GM19467 (cell line): ENCODE measurements at regions not wholly inside any gene's neighbourhood (a gene's known extent, or its start where the extent isn't known, plus 50 kb on each side); places are given as distances from the start of the nearest gene placed in this dataset.

ENCODE experiments used
- ATAC-seq: cut with Tn5 transposase; IDR thresholded peaks from one replicate; pipeline ENCODE4 v1.9.1; 2021; ENCODE audit warnings: mild to moderate bottlenecking, moderate library complexity; ENCODE audit not compliant: unreplicated experiment

- no peak for ATAC-seq
Observed at GRCh38 chr15:99507504-99508310, 58.1 kb upstream of the MEF2A start.

DNA sequence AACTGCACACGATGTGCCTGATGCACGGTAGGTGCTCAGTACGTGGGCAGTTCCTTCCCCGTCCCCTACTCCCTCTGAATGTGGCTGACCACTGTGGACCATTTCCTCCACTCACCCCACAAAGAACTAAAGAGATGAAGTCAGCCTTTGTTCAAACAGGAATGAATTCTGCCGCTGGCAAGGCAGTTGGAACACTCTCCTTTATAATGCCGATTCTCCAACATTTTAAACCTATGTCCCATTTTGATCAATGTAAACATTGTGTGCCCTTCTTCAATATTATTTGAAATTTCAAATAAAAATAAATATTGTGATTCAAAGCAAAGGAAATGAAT lies 57.5 kb upstream of the MEF2A start:
- ATAC-seq, result no peak

DNA sequence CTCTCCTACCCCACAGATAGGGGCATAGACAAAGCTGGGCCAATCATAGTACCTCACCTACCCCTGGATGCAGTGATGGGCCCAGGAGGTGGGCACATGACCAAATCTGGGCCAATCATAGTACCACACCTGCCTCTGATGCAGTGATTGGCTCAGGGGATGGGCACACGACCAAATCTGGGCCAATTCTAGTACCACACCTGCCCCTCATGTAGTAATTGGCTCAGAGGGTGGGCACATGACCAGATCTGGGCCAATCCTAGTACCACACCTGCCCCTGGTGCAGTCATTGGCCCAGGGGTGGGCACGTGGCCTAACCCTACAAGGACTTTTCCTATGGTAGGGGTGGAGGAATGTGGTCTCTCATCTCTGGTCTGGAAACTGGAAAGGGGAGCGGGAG lies 56.9 kb upstream of the MEF2A start:
- ATAC-seq, result no peak

DNA sequence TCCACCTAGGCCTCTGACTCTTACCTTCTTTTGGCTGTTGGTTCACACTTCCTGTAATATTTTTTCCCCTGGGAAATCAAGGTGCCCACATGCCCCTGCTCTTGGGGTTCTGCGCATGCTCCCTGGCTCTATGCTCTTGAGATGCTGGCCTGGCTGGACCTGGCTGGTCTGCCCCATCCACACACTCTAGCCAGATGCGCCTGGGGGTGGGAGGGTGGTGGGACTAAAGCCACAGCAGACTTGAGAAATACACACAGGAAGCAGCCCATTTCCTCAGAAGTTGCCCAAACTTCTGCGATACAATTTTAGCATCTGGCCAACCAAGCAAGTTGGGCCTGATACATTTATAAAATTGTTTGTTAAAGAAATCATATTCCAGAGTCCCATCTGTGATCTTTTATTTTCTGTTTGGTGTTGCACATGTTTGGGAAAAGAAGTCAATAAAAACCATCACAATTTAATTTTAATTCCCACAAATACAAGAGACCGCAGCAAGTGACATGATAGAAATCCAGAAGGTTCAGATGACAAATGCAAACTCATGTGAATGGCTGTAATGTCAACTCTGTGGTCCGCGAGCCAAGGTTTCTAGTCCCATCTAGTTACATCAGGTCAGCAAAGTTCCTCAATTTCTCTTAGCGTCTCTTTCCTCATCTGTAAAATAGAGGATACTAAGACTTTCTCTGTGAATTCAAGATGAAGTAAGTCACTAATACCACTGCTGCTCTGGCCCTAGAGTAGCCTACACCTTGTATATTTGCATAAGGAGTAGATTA lies 55.9 kb upstream of the MEF2A start:
- ATAC-seq, result no peak

GRCh38 chr15:99511531-99511865 lies 54.3 kb upstream of the MEF2A start:
- no peak for ATAC-seq

- peak; percentile 62 for ATAC-seq
Observed at GRCh38 chr15:99511866-99512661, 53.7 kb upstream of the MEF2A start.

GRCh38 chr15:99514306-99514705 lies 51.5 kb upstream of the MEF2A start:
- no peak for ATAC-seq
